WTC11 (cell line): ENCODE measurements at regions not wholly inside any gene's neighbourhood (a gene's known extent, or its start where the extent isn't known, plus 50 kb on each side); places are given as distances from the start of the nearest gene placed in this dataset.

Experiments used
- ATAC-seq: fragments of 200-7000 bp; cut with Tn5 transposase; 2 replicates; pipeline ENCODE4 v1.10.0; 2021; ENCODE audit warnings: mild to moderate bottlenecking, moderate library complexity
- CTCF ChIA-PET: fragments of 300-600 bp; sonication (Branson Sonifier 250); formaldehyde crosslinking; loops from one replicate; lab custom pipeline; 2021; ENCODE audit warnings: antibody characterized with exemption; lab: Charles Lee
- POLR2A ChIA-PET: fragments of 350-600 bp; sonication (Branson Sonifier 250); formaldehyde crosslinking; loops from one replicate; lab custom pipeline; 2021; ENCODE audit warnings: antibody characterized with exemption; lab: Charles Lee
- DNase-seq: peaks from one replicate; pipeline ENCODE4 v3.0.0; 2021; ENCODE audit warnings: low spot score
- H3K27ac Mint-ChIP-seq: 2 replicates; pipeline ENCODE4 v1.8.0; 2021; ENCODE audit warnings: mixed read lengths
- H3K27me3 Mint-ChIP-seq: 2 replicates; pipeline ENCODE4 v1.8.0; 2021; ENCODE audit warnings: low read depth, mild to moderate bottlenecking, moderate library complexity, mixed read lengths
- H3K36me3 Mint-ChIP-seq: 2 replicates; pipeline ENCODE4 v1.8.0; 2021; ENCODE audit warnings: mixed read lengths
- H3K4me1 Mint-ChIP-seq: 2 replicates; pipeline ENCODE4 v1.8.0; 2022; ENCODE audit warnings: mixed read lengths
- H3K4me3 Mint-ChIP-seq: 2 replicates; pipeline ENCODE4 v1.8.0; 2021; ENCODE audit warnings: mild to moderate bottlenecking, moderate library complexity, mixed read lengths
- H3K9me3 Mint-ChIP-seq: 2 replicates; pipeline ENCODE4 v1.8.0; 2021; ENCODE audit warnings: mixed read lengths
- ATF2 ChIP-seq: sonication (generic); formaldehyde crosslinking; IDR thresholded peaks from 2 replicates; pipeline ENCODE4 v1.8.1; 2022; ENCODE audit warnings: low read depth, missing genetic modification reagents, borderline replicate concordance
- ATF3 ChIP-seq: sonication (generic); formaldehyde crosslinking; conservative IDR thresholded peaks from 2 replicates; pipeline ENCODE4 v1.8.1; 2022; ENCODE audit warnings: mild to moderate bottlenecking, missing genetic modification reagents
- FOXK1 ChIP-seq: sonication (generic); formaldehyde crosslinking; IDR thresholded peaks from 2 replicates; pipeline ENCODE4 v1.8.0; 2022; ENCODE audit warnings: mild to moderate bottlenecking, moderate library complexity, missing genetic modification reagents
- HMGA2 ChIP-seq: fragments of 250-450 bp; sonication (Bioruptor Pico); IDR thresholded peaks from 2 replicates; pipeline ENCODE4 v1.4.0; 2021; ENCODE audit warnings: mild to moderate bottlenecking, moderate library complexity
- HMGXB4 ChIP-seq: sonication (generic); formaldehyde crosslinking; IDR thresholded peaks from 2 replicates; pipeline ENCODE4 v1.8.1; 2023; ENCODE audit warnings: mild to moderate bottlenecking, moderate library complexity, missing genetic modification reagents
- MYBL2 ChIP-seq: sonication (generic); formaldehyde crosslinking; IDR thresholded peaks from 2 replicates; pipeline ENCODE4 v1.8.1; 2023; ENCODE audit warnings: mild to moderate bottlenecking, moderate library complexity, missing genetic modification reagents
- NFATC4 ChIP-seq: fragments of 250-450 bp; sonication (Bioruptor Pico); IDR thresholded peaks from 2 replicates; pipeline ENCODE4 v1.9.0; 2021; ENCODE audit warnings: mild to moderate bottlenecking
- NR1H2 ChIP-seq: sonication (generic); formaldehyde crosslinking; IDR thresholded peaks from 2 replicates; pipeline ENCODE4 v1.9.0; 2021; ENCODE audit warnings: mild to moderate bottlenecking, moderate library complexity, missing genetic modification reagents
- OVOL2 ChIP-seq: fragments of 250-450 bp; sonication (Bioruptor Pico); IDR thresholded peaks from 2 replicates; pipeline ENCODE4 v1.9.0; 2021; ENCODE audit warnings: mild to moderate bottlenecking, borderline replicate concordance
- PRRX2 ChIP-seq: fragments of 250-450 bp; sonication (Bioruptor Pico); IDR thresholded peaks from 2 replicates; pipeline ENCODE4 v1.8.0; 2021; ENCODE audit warnings: mild to moderate bottlenecking
- RELA ChIP-seq: sonication (generic); formaldehyde crosslinking; IDR thresholded peaks from 2 replicates; pipeline ENCODE4 v1.8.1; 2022; ENCODE audit warnings: missing genetic modification reagents, mild to moderate bottlenecking, borderline replicate concordance
- SMAD4 ChIP-seq: sonication (generic); formaldehyde crosslinking; IDR thresholded peaks from 2 replicates; pipeline ENCODE4 v1.8.0; 2022; ENCODE audit warnings: mild to moderate bottlenecking, missing genetic modification reagents
- TCF7 ChIP-seq: sonication (generic); formaldehyde crosslinking; IDR thresholded peaks from 2 replicates; pipeline ENCODE4 v1.8.0; 2022; ENCODE audit warnings: mild to moderate bottlenecking, low read depth, missing genetic modification reagents, moderate library complexity
- TP53 ChIP-seq: sonication (generic); formaldehyde crosslinking; IDR thresholded peaks from 2 replicates; pipeline ENCODE4 v1.8.1; 2023; ENCODE audit warnings: mild to moderate bottlenecking, missing genetic modification reagents
- ZBTB21 ChIP-seq: sonication (generic); formaldehyde crosslinking; IDR thresholded peaks from 2 replicates; pipeline ENCODE4 v1.8.1; 2023; ENCODE audit warnings: mild to moderate bottlenecking, missing genetic modification reagents, borderline replicate concordance
- ZNF263 ChIP-seq: sonication (generic); formaldehyde crosslinking; IDR thresholded peaks from 2 replicates; pipeline ENCODE4 v1.8.1; 2022; ENCODE audit warnings: low read depth, mild to moderate bottlenecking, moderate library complexity, missing genetic modification reagents
- ZNF317 ChIP-seq: sonication (generic); formaldehyde crosslinking; IDR thresholded peaks from 2 replicates; pipeline ENCODE4 v1.8.1; 2023; ENCODE audit warnings: low read depth, mild to moderate bottlenecking, moderate library complexity, missing genetic modification reagents, borderline replicate concordance
- ZNF416 ChIP-seq: fragments of 250-450 bp; sonication (Bioruptor Pico); IDR thresholded peaks from 2 replicates; pipeline ENCODE4 v1.9.0; 2021; ENCODE audit warnings: mild to moderate bottlenecking, inconsistent platforms
- ZNF671 ChIP-seq: fragments of 250-450 bp; sonication (Bioruptor Pico); IDR thresholded peaks from 2 replicates; pipeline ENCODE4 v1.8.0; 2021; ENCODE audit warnings: mild to moderate bottlenecking
- TF ChIP-seq, protein P1 (sequence below): fragments of 250-450 bp; sonication (Bioruptor Pico); IDR thresholded peaks from 2 replicates; pipeline ENCODE4 v1.8.0; 2021; ENCODE audit warnings: mild to moderate bottlenecking
- TF ChIP-seq, protein P2 (sequence below): sonication (generic); formaldehyde crosslinking; IDR thresholded peaks from 2 replicates; pipeline ENCODE4 v1.8.1; 2022; ENCODE audit warnings: mild to moderate bottlenecking, missing genetic modification reagents, moderate library complexity, borderline replicate concordance
- TF ChIP-seq, protein P3 (sequence below): sonication (generic); formaldehyde crosslinking; IDR thresholded peaks from 2 replicates; pipeline ENCODE4 v1.8.1; 2022; ENCODE audit warnings: mild to moderate bottlenecking, moderate library complexity, missing genetic modification reagents

DNA sequence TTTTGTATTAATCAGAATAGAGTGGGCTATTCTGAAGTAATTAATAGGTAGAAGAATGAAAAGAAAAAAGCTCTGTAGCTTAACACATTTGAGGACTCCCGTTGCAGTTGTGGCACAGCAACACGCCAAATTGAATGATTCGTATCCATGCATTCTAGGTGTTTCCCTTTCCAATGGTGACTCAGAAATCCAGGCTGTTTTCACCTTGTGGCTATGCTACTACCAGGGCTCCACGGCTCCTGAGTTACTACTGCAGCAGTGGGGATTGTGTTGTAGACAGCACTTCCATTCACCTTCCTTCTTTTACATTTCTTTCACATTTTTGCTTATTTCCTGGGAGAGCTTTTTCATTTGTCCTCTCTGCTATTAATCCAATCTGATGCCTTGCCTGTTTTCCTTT is 1616.4 kb downstream of the CDH8 start:
- H3K27ac Mint-ChIP-seq = 0 out of 2 replicates have a peak overlapping the region, but pooled peaks have one; percentile 6
- H3K27me3 Mint-ChIP-seq = no peaks in the 10 kb centered on the region
- no peak for DNase-seq
- ChIA-PET CTCF (no interaction called here), POLR2A (no interaction called here)
- ATAC-seq = peak; percentile 48; the same call in 1 of the 2 replicates
- H3K36me3 Mint-ChIP-seq = no peaks in the 10 kb centered on the region
- TF ChIP-seq MYBL2 (CRISPR knock-in tag) (no peak), PRRX2 (CRISPR knock-in tag) (no peak), HMGA2 (CRISPR knock-in tag) (no peak), ZBTB21 (CRISPR knock-in tag) (no peak), TP53 (CRISPR knock-in tag) (no peak), ATF2 (no peak), RELA (CRISPR knock-in tag) (no peak)
- TF ChIP-seq, protein P1, sequence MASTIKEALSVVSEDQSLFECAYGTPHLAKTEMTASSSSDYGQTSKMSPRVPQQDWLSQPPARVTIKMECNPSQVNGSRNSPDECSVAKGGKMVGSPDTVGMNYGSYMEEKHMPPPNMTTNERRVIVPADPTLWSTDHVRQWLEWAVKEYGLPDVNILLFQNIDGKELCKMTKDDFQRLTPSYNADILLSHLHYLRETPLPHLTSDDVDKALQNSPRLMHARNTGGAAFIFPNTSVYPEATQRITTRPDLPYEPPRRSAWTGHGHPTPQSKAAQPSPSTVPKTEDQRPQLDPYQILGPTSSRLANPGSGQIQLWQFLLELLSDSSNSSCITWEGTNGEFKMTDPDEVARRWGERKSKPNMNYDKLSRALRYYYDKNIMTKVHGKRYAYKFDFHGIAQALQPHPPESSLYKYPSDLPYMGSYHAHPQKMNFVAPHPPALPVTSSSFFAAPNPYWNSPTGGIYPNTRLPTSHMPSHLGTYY = no peak
- H3K4me3 Mint-ChIP-seq = no peak overlapping the region
- peaks cover 12% of the 10 kb centered on the region for H3K9me3 Mint-ChIP-seq
- peaks cover 15% of the 10 kb centered on the region for H3K4me1 Mint-ChIP-seq

GRCh38 chr16:60414613-60415012 is 1621.6 kb downstream of the CDH8 start:
- H3K27ac Mint-ChIP-seq = peak overlapping the region; percentile 49
- no peak for TF ChIP-seq OVOL2 (CRISPR knock-in tag)
- TF ChIP-seq ATF3 = no peak
- TF ChIP-seq FOXK1 (CRISPR knock-in tag) = no peak
- TF ChIP-seq ZNF317 = no peak
- TF ChIP-seq NFATC4 (CRISPR knock-in tag) = no peak
- no peak for TF ChIP-seq TCF7 (CRISPR knock-in tag)
- no peak for TF ChIP-seq SMAD4 (CRISPR knock-in tag)
- TF ChIP-seq, all 79 proteins: peak for 0
- H3K36me3 Mint-ChIP-seq = no peaks in the 10 kb centered on the region
- ATAC-seq (peak; percentile 81), DNase-seq (no peak)
- no peaks in the 10 kb centered on the region for H3K27me3 Mint-ChIP-seq
- peaks cover 12% of the 10 kb centered on the region for H3K9me3 Mint-ChIP-seq
- peaks cover 44% of the 10 kb centered on the region for H3K4me1 Mint-ChIP-seq
- ChIA-PET CTCF (interaction anchor here (0.6 kb wide), 1 partner anchor 228 kb away, joined by 3 read pairs; no protein-coding TSS in a partner anchor), POLR2A (no interaction called here)
- H3K4me3 Mint-ChIP-seq = no peak overlapping the region; the same call in 1 of the 2 replicates

GRCh38 chr16:60413969-60414368 is 1622.3 kb downstream of the CDH8 start:
- peaks cover 40% of the 10 kb centered on the region for H3K4me1 Mint-ChIP-seq
- H3K9me3 Mint-ChIP-seq = peaks cover 12% of the 10 kb centered on the region
- peak overlapping the region; percentile 88 for H3K27ac Mint-ChIP-seq
- H3K4me3 Mint-ChIP-seq = peak overlapping the region; percentile 24
- DNase-seq = no peak
- TF ChIP-seq, protein P2, sequence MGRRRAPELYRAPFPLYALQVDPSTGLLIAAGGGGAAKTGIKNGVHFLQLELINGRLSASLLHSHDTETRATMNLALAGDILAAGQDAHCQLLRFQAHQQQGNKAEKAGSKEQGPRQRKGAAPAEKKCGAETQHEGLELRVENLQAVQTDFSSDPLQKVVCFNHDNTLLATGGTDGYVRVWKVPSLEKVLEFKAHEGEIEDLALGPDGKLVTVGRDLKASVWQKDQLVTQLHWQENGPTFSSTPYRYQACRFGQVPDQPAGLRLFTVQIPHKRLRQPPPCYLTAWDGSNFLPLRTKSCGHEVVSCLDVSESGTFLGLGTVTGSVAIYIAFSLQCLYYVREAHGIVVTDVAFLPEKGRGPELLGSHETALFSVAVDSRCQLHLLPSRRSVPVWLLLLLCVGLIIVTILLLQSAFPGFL (CRISPR knock-in tag) = no peak
- TF ChIP-seq, protein P3, sequence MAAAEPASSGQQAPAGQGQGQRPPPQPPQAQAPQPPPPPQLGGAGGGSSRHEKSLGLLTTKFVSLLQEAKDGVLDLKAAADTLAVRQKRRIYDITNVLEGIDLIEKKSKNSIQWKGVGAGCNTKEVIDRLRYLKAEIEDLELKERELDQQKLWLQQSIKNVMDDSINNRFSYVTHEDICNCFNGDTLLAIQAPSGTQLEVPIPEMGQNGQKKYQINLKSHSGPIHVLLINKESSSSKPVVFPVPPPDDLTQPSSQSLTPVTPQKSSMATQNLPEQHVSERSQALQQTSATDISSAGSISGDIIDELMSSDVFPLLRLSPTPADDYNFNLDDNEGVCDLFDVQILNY (CRISPR knock-in tag) = no peak
- TF ChIP-seq HMGXB4 (CRISPR knock-in tag) (no peak), NR1H2 (no peak), ZNF671 (CRISPR knock-in tag) (no peak), ZNF263 (no peak), ZNF416 (CRISPR knock-in tag) (no peak)
- ATAC-seq = peak; percentile 73
- CTCF ChIA-PET = no interaction called here
- H3K27me3 Mint-ChIP-seq = no peaks in the 10 kb centered on the region
- no peaks in the 10 kb centered on the region for H3K36me3 Mint-ChIP-seq
- POLR2A ChIA-PET = no interaction called here
